Activated CD8-positive, alpha-beta memory T cell treated with anti-CD3 and anti-CD28 coated beads, Interleukin-2, amount 10 ng/mL, durations not matched to agents 7 days and 5 days (primary cell): ENCODE measurements at regions not wholly inside any gene's neighbourhood (a gene's known extent, or its start where the extent isn't known, plus 50 kb on each side); places are given as distances from the start of the nearest gene placed in this dataset.

ENCODE experiments used
- ATAC-seq: fragments of 150-1000 bp; cut with Tn5 transposase; one replicate; pipeline ENCODE4 v1.10.0; 2021; ENCODE audit warnings: moderate library complexity
- CTCF ChIA-PET: fragments of 350-600 bp; sonication (Branson Sonifier 250); formaldehyde crosslinking; loops from one replicate; lab custom pipeline; 2021; ENCODE audit warnings: antibody characterized with exemption; lab: Charles Lee
- DNase-seq: peaks from one replicate; pipeline ENCODE4 v3.0.0-alpha.2; 2020
- H3K27ac Mint-ChIP-seq: one replicate; pipeline ENCODE4 v1.8.0; 2021; ENCODE audit warnings: mild to moderate bottlenecking, mixed read lengths
- H3K27me3 Mint-ChIP-seq: one replicate; pipeline ENCODE4 v1.8.0; 2021; ENCODE audit warnings: mixed read lengths
- H3K36me3 Mint-ChIP-seq: one replicate; pipeline ENCODE4 v1.8.0; 2021; ENCODE audit warnings: mild to moderate bottlenecking, mixed read lengths
- H3K4me1 Mint-ChIP-seq: one replicate; pipeline ENCODE4 v1.8.0; 2021; ENCODE audit warnings: mixed read lengths
- H3K4me3 Mint-ChIP-seq: one replicate; pipeline ENCODE4 v1.8.0; 2021; ENCODE audit warnings: mild to moderate bottlenecking, moderate library complexity, mixed read lengths
- H3K9me3 Mint-ChIP-seq: one replicate; pipeline ENCODE4 v1.8.0; 2022; ENCODE audit warnings: low read depth, mixed read lengths

- no peak overlapping the region for H3K4me3 Mint-ChIP-seq
- no peaks in the 10 kb centered on the region for H3K4me1 Mint-ChIP-seq
- H3K36me3 Mint-ChIP-seq, result no peaks in the 10 kb centered on the region
- DNase-seq, result no peak
- H3K27ac Mint-ChIP-seq, result no peak overlapping the region
- ATAC-seq, result no peak
- peaks cover 2% of the 10 kb centered on the region for H3K9me3 Mint-ChIP-seq
- no peaks in the 10 kb centered on the region for H3K27me3 Mint-ChIP-seq
- CTCF ChIA-PET, result no interaction called here
Observed at GRCh38 chr5:166497496-166498104, 1793.8 kb upstream of the WWC1 start.

GRCh38 chr5:166499447-166500240 is 1791.8 kb upstream of the WWC1 start:
- H3K27me3 Mint-ChIP-seq, result no peaks in the 10 kb centered on the region
- peaks cover 2% of the 10 kb centered on the region for H3K9me3 Mint-ChIP-seq
- DNase-seq (no peak), ATAC-seq (no peak)
- no peak overlapping the region for H3K27ac Mint-ChIP-seq
- no peaks in the 10 kb centered on the region for H3K36me3 Mint-ChIP-seq
- CTCF ChIA-PET, result no interaction called here
- no peak overlapping the region for H3K4me3 Mint-ChIP-seq
- H3K4me1 Mint-ChIP-seq, result no peaks in the 10 kb centered on the region

- Mint-ChIP-seq H3K27ac (no peak overlapping the region), H3K36me3 (no peaks in the 10 kb centered on the region), H3K4me1 (no peaks in the 10 kb centered on the region), H3K4me3 (no peak overlapping the region), H3K27me3 (no peaks in the 10 kb centered on the region), H3K9me3 (peaks cover 5% of the 10 kb centered on the region)
- no peak for DNase-seq
- ATAC-seq, result no peak
- CTCF ChIA-PET, result no interaction called here
Observed at GRCh38 chr5:166503506-166503905, 1787.9 kb upstream of the WWC1 start.

- Mint-ChIP-seq H3K27me3 (no peaks in the 10 kb centered on the region), H3K4me3 (no peak overlapping the region), H3K27ac (no peak overlapping the region), H3K36me3 (no peaks in the 10 kb centered on the region), H3K9me3 (peaks cover 9% of the 10 kb centered on the region), H3K4me1 (no peaks in the 10 kb centered on the region)
- CTCF ChIA-PET, result no interaction called here
- no peak for DNase-seq
- ATAC-seq, result no peak
Observed at GRCh38 chr5:166505067-166505466, 1786.4 kb upstream of the WWC1 start.

GRCh38 chr5:166505544-166505943 is 1785.9 kb upstream of the WWC1 start:
- no peak overlapping the region for H3K4me3 Mint-ChIP-seq
- peaks cover 9% of the 10 kb centered on the region for H3K9me3 Mint-ChIP-seq
- H3K27ac Mint-ChIP-seq, result no peak overlapping the region
- no peaks in the 10 kb centered on the region for H3K36me3 Mint-ChIP-seq
- H3K27me3 Mint-ChIP-seq, result no peaks in the 10 kb centered on the region
- no peak for ATAC-seq
- no peak for DNase-seq
- CTCF ChIA-PET, result no interaction called here
- H3K4me1 Mint-ChIP-seq, result no peaks in the 10 kb centered on the region

GRCh38 chr5:166507810-166508425 is 1783.5 kb upstream of the WWC1 start:
- DNase-seq (no peak), ATAC-seq (no peak)
- Mint-ChIP-seq H3K27me3 (no peaks in the 10 kb centered on the region), H3K4me3 (no peak overlapping the region), H3K27ac (no peak overlapping the region), H3K36me3 (no peaks in the 10 kb centered on the region), H3K4me1 (no peaks in the 10 kb centered on the region), H3K9me3 (peaks cover 11% of the 10 kb centered on the region)
- CTCF ChIA-PET, result no interaction called here

- Mint-ChIP-seq H3K27ac (no peak overlapping the region), H3K4me3 (no peak overlapping the region), H3K36me3 (no peaks in the 10 kb centered on the region), H3K4me1 (no peaks in the 10 kb centered on the region), H3K9me3 (peaks cover 16% of the 10 kb centered on the region), H3K27me3 (no peaks in the 10 kb centered on the region)
- no peak for ATAC-seq
- DNase-seq, result no peak
- CTCF ChIA-PET, result no interaction called here
Observed at GRCh38 chr5:166509085-166509484, 1782.4 kb upstream of the WWC1 start.

- peaks cover 18% of the 10 kb centered on the region for H3K9me3 Mint-ChIP-seq
- H3K27ac Mint-ChIP-seq, result no peak overlapping the region
- CTCF ChIA-PET, result no interaction called here
- H3K36me3 Mint-ChIP-seq, result no peaks in the 10 kb centered on the region
- ATAC-seq, result no peak
- no peak for DNase-seq
- no peaks in the 10 kb centered on the region for H3K4me1 Mint-ChIP-seq
- no peaks in the 10 kb centered on the region for H3K27me3 Mint-ChIP-seq
- H3K4me3 Mint-ChIP-seq, result no peak overlapping the region
Observed at GRCh38 chr5:166517976-166518375, 1773.5 kb upstream of the WWC1 start.

GRCh38 chr5:166523206-166523605 is 1768.2 kb upstream of the WWC1 start:
- ATAC-seq (no peak), DNase-seq (no peak)
- CTCF ChIA-PET, result no interaction called here
- H3K9me3 Mint-ChIP-seq, result peaks cover 15% of the 10 kb centered on the region
- no peak overlapping the region for H3K4me3 Mint-ChIP-seq
- no peaks in the 10 kb centered on the region for H3K4me1 Mint-ChIP-seq
- no peaks in the 10 kb centered on the region for H3K27me3 Mint-ChIP-seq
- no peaks in the 10 kb centered on the region for H3K36me3 Mint-ChIP-seq
- no peak overlapping the region for H3K27ac Mint-ChIP-seq

GRCh38 chr5:166529200-166529599 is 1762.2 kb upstream of the WWC1 start:
- Mint-ChIP-seq H3K27ac (no peak overlapping the region), H3K4me1 (no peaks in the 10 kb centered on the region), H3K36me3 (no peaks in the 10 kb centered on the region), H3K4me3 (no peak overlapping the region), H3K9me3 (peaks cover 11% of the 10 kb centered on the region), H3K27me3 (no peaks in the 10 kb centered on the region)
- ATAC-seq, result no peak
- CTCF ChIA-PET, result no interaction called here
- DNase-seq, result no peak

- DNase-seq (no peak), ATAC-seq (no peak)
- no peaks in the 10 kb centered on the region for H3K4me1 Mint-ChIP-seq
- H3K9me3 Mint-ChIP-seq, result peaks cover 3% of the 10 kb centered on the region
- H3K36me3 Mint-ChIP-seq, result no peaks in the 10 kb centered on the region
- no peak overlapping the region for H3K4me3 Mint-ChIP-seq
- no peaks in the 10 kb centered on the region for H3K27me3 Mint-ChIP-seq
- CTCF ChIA-PET, result no interaction called here
- H3K27ac Mint-ChIP-seq, result no peak overlapping the region
Observed at GRCh38 chr5:166532456-166533220, 1758.8 kb upstream of the WWC1 start.

- CTCF ChIA-PET, result no interaction called here
- no peak overlapping the region for H3K27ac Mint-ChIP-seq
- no peaks in the 10 kb centered on the region for H3K27me3 Mint-ChIP-seq
- DNase-seq (no peak), ATAC-seq (no peak)
- H3K9me3 Mint-ChIP-seq, result peaks cover 3% of the 10 kb centered on the region
- H3K36me3 Mint-ChIP-seq, result no peaks in the 10 kb centered on the region
- no peak overlapping the region for H3K4me3 Mint-ChIP-seq
- no peaks in the 10 kb centered on the region for H3K4me1 Mint-ChIP-seq
Observed at GRCh38 chr5:166535641-166536040, 1755.8 kb upstream of the WWC1 start.

GRCh38 chr5:166540156-166540555 is 1751.3 kb upstream of the WWC1 start:
- no peaks in the 10 kb centered on the region for H3K4me1 Mint-ChIP-seq
- no peaks in the 10 kb centered on the region for H3K36me3 Mint-ChIP-seq
- H3K27ac Mint-ChIP-seq, result no peak overlapping the region
- H3K4me3 Mint-ChIP-seq, result no peak overlapping the region
- no peak for ATAC-seq
- DNase-seq, result no peak
- no peaks in the 10 kb centered on the region for H3K27me3 Mint-ChIP-seq
- CTCF ChIA-PET, result no interaction called here
- peaks cover 3% of the 10 kb centered on the region for H3K9me3 Mint-ChIP-seq
